ENCODE measurements at regions not wholly inside any gene's neighbourhood (a gene's known extent, or its start where the extent isn't known, plus 50 kb on each side); places are given as distances from the start of the nearest gene placed in this dataset.

DNA sequence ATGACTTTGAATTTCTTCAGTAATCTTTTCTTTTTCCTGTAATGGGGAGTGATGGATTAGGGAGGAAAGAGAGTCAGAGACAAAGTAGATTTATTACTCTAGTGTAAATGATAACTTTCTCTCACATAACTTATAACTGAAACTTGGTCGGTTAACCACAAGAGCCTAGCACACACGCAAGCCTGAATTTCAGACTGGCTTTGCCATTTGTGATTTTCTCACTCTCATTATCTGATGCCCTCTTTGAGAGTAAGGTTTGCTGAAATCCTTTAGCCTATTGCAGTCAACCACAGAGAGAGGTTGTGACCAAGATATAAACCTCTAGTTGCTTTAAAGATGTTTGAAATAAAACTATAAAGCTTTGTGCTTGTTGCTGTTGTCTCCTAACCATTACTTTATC is 117.9 kb upstream of the NETO1 start:
- TF ChIP-seq CTCF (IDR thresholded peaks at IDR 0.05) (no peak), ZFX (IDR thresholded peaks at IDR 0.05; ENCODE audit: borderline replicate concordance) (no peak)

Measured in 22Rv1 (cell line).